ENCODE measurements at regions not wholly inside any gene's neighbourhood (a gene's known extent, or its start where the extent isn't known, plus 50 kb on each side); places are given as distances from the start of the nearest gene placed in this dataset.
"Not testable (repeated sequence)": the region's sequence is repeated elsewhere in the genome, so short reads cannot be mapped to it uniquely, and the experiment has no call there.

- Histone ChIP-seq H3K4me3 (no peak overlapping the region), H3K36me3 (replicated peaks) (no peaks in the 10 kb centered on the region), H3K9me3 (no peaks in the 10 kb centered on the region; the same call in 1 of the 2 replicates), H3K4me1 (peaks cover 10% of the 10 kb centered on the region), H3K27me3 (ENCODE audit: low read depth) (no peaks in the 10 kb centered on the region)
- in situ Hi-C loops (cut with MboI; ENCODE audit: low sequenced_read_pairs): no loop called here
- DNase-seq (ENCODE audit: low spot score in 2 of 2): no peak
These were observed 85.4 kb upstream of the ABHD2 start for GRCh38 chr15:89002830-89003229.

GRCh38 chr15:89003865-89004725, 84.2 kb upstream of the ABHD2 start:
- Histone ChIP-seq H3K36me3 (replicated peaks) (no peaks in the 10 kb centered on the region), H3K4me1 (peaks cover 3% of the 10 kb centered on the region), H3K27me3 (ENCODE audit: low read depth) (no peaks in the 10 kb centered on the region), H3K9me3 (no peaks in the 10 kb centered on the region; the same call in 1 of the 2 replicates), H3K4me3 (no peak overlapping the region)
- peak; percentile 34 to 70 for DNase-seq (ENCODE audit: low spot score in 2 of 2)
- in situ Hi-C loops (cut with MboI; ENCODE audit: low sequenced_read_pairs): no loop called here

GRCh38 chr15:89004726-89005030, 83.6 kb upstream of the ABHD2 start:
- Histone ChIP-seq H3K9me3 (no peaks in the 10 kb centered on the region), H3K36me3 (replicated peaks) (no peaks in the 10 kb centered on the region), H3K27me3 (ENCODE audit: low read depth) (no peaks in the 10 kb centered on the region), H3K4me1 (no peaks in the 10 kb centered on the region), H3K4me3 (no peak overlapping the region)
- DNase-seq (ENCODE audit: low spot score in 2 of 2): no peak
- in situ Hi-C loops (cut with MboI; ENCODE audit: low sequenced_read_pairs): no loop called here

GRCh38 chr15:89007527-89007926, 80.7 kb upstream of the ABHD2 start:
- H3K4me3 ChIP-seq; H3K27me3 ChIP-seq (ENCODE audit: low read depth); H3K36me3 ChIP-seq (replicated peaks); DNase-seq (ENCODE audit: low spot score in 2 of 2); H3K4me1 ChIP-seq; H3K9me3 ChIP-seq; in situ Hi-C loops (cut with MboI; ENCODE audit: low sequenced_read_pairs): not testable (repeated sequence)

- H3K4me1 ChIP-seq: no peaks in the 10 kb centered on the region
- in situ Hi-C loops (cut with MboI; ENCODE audit: low sequenced_read_pairs): no loop called here
- H3K27me3 ChIP-seq (ENCODE audit: low read depth): no peaks in the 10 kb centered on the region
- 0 out of 2 replicates have a peak, but pooled peaks cover 2% of the 10 kb centered on the region for H3K9me3 ChIP-seq
- DNase-seq (ENCODE audit: low spot score in 2 of 2): no peak
- no peak overlapping the region for H3K4me3 ChIP-seq
- H3K36me3 ChIP-seq (replicated peaks): no peaks in the 10 kb centered on the region
These were observed 80.3 kb upstream of the ABHD2 start for GRCh38 chr15:89007989-89008388.

- no peaks in the 10 kb centered on the region for H3K27me3 ChIP-seq (ENCODE audit: low read depth)
- no peak for DNase-seq (ENCODE audit: low spot score in 2 of 2)
- in situ Hi-C loops (cut with MboI; ENCODE audit: low sequenced_read_pairs): no loop called here
- H3K4me3 ChIP-seq: no peak overlapping the region
- no peaks in the 10 kb centered on the region for H3K4me1 ChIP-seq
- no peaks in the 10 kb centered on the region for H3K36me3 ChIP-seq (replicated peaks)
- 0 out of 2 replicates have a peak, but pooled peaks cover 2% of the 10 kb centered on the region for H3K9me3 ChIP-seq
These were observed 79.2 kb upstream of the ABHD2 start for GRCh38 chr15:89009080-89009479.

- H3K36me3 ChIP-seq (replicated peaks): no peaks in the 10 kb centered on the region
- peaks cover 2% of the 10 kb centered on the region; the same call in 1 of the 2 replicates for H3K9me3 ChIP-seq
- no peak for DNase-seq (ENCODE audit: low spot score in 2 of 2)
- in situ Hi-C loops (cut with MboI; ENCODE audit: low sequenced_read_pairs): loop anchor here (5.0 kb wide), 1 partner anchor 113 kb away; no protein-coding TSS in a partner anchor
- H3K27me3 ChIP-seq (ENCODE audit: low read depth): no peaks in the 10 kb centered on the region
- no peak overlapping the region for H3K4me3 ChIP-seq
- H3K4me1 ChIP-seq: peaks cover 5% of the 10 kb centered on the region
These were observed 72.7 kb upstream of the ABHD2 start for GRCh38 chr15:89015412-89016097.

GRCh38 chr15:89016549-89017041, 71.7 kb upstream of the ABHD2 start:
- DNase-seq (ENCODE audit: low spot score in 2 of 2): no peak
- Histone ChIP-seq H3K9me3 (peaks cover 2% of the 10 kb centered on the region; the same call in 1 of the 2 replicates), H3K36me3 (replicated peaks) (no peaks in the 10 kb centered on the region), H3K4me3 (no peak overlapping the region), H3K4me1 (peaks cover 5% of the 10 kb centered on the region), H3K27me3 (ENCODE audit: low read depth) (no peaks in the 10 kb centered on the region)
- in situ Hi-C loops (cut with MboI; ENCODE audit: low sequenced_read_pairs): loop anchor here (5.0 kb wide), 1 partner anchor 114 kb away; no protein-coding TSS in a partner anchor

GRCh38 chr15:89017370-89018066, 70.7 kb upstream of the ABHD2 start:
- no peaks in the 10 kb centered on the region for H3K27me3 ChIP-seq (ENCODE audit: low read depth)

GRCh38 chr15:89018207-89018606, 70.0 kb upstream of the ABHD2 start:
- in situ Hi-C loops (cut with MboI; ENCODE audit: low sequenced_read_pairs): loop anchor here (5.0 kb wide), 1 partner anchor 116 kb away; no protein-coding TSS in a partner anchor
- no peaks in the 10 kb centered on the region for H3K36me3 ChIP-seq (replicated peaks)
- H3K27me3 ChIP-seq (ENCODE audit: low read depth): no peaks in the 10 kb centered on the region
- no peak for DNase-seq (ENCODE audit: low spot score in 2 of 2)
- H3K9me3 ChIP-seq: no peaks in the 10 kb centered on the region; the same call in 1 of the 2 replicates
- no peak overlapping the region for H3K4me3 ChIP-seq
- H3K4me1 ChIP-seq: peaks cover 5% of the 10 kb centered on the region

More at GRCh38 chr15:89017370-89018066, 70.7 kb upstream of the ABHD2 start:
- H3K4me1 ChIP-seq: peaks cover 5% of the 10 kb centered on the region
- H3K36me3 ChIP-seq (replicated peaks): no peaks in the 10 kb centered on the region
- H3K9me3 ChIP-seq: no peaks in the 10 kb centered on the region; the same call in 1 of the 2 replicates
- in situ Hi-C loops (cut with MboI; ENCODE audit: low sequenced_read_pairs): loop anchor here (5.0 kb wide), 1 partner anchor 115 kb away; no protein-coding TSS in a partner anchor
- DNase-seq (ENCODE audit: low spot score in 2 of 2): peak; percentile 93 to 99
- H3K4me3 ChIP-seq: peak overlapping the region; percentile 7

GRCh38 chr15:89019436-89019835, 68.8 kb upstream of the ABHD2 start:
- H3K4me1 ChIP-seq: peaks cover 5% of the 10 kb centered on the region
- H3K27me3 ChIP-seq (ENCODE audit: low read depth): no peaks in the 10 kb centered on the region
- H3K36me3 ChIP-seq (replicated peaks): no peaks in the 10 kb centered on the region
- H3K9me3 ChIP-seq: no peaks in the 10 kb centered on the region; the same call in 1 of the 2 replicates
- in situ Hi-C loops (cut with MboI; ENCODE audit: low sequenced_read_pairs): loop anchor here (5.0 kb wide), 1 partner anchor 117 kb away; no protein-coding TSS in a partner anchor
- peak in 1 of 2 experiments; percentile 10 for DNase-seq (ENCODE audit: low spot score in 2 of 2)
- no peak overlapping the region for H3K4me3 ChIP-seq

- no peaks in the 10 kb centered on the region for H3K9me3 ChIP-seq
- no peak for DNase-seq (ENCODE audit: low spot score in 2 of 2)
- in situ Hi-C loops (cut with MboI; ENCODE audit: low sequenced_read_pairs): no loop called here
- no peak overlapping the region for H3K4me3 ChIP-seq
- H3K4me1 ChIP-seq: peaks cover 5% of the 10 kb centered on the region
- H3K36me3 ChIP-seq (replicated peaks): no peaks in the 10 kb centered on the region
- H3K27me3 ChIP-seq (ENCODE audit: low read depth): 0 out of 2 replicates have a peak, but pooled peaks cover 5% of the 10 kb centered on the region
These were observed 67.0 kb upstream of the ABHD2 start for GRCh38 chr15:89021224-89021623.

- H3K4me3 ChIP-seq; H3K36me3 ChIP-seq (replicated peaks); H3K4me1 ChIP-seq; in situ Hi-C loops (cut with MboI; ENCODE audit: low sequenced_read_pairs); H3K27me3 ChIP-seq (ENCODE audit: low read depth); H3K9me3 ChIP-seq: not testable (repeated sequence)
- DNase-seq (ENCODE audit: low spot score in 2 of 2): peak in 1 of 2 experiments; percentile 5
These were observed 66.4 kb upstream of the ABHD2 start for GRCh38 chr15:89021886-89022285.

Data from HAP-1 (cell line).